GM23248 (cell line): ENCODE measurements at regions not wholly inside any gene's neighbourhood (a gene's known extent, or its start where the extent isn't known, plus 50 kb on each side); places are given as distances from the start of the nearest gene placed in this dataset.

Experiments
- EZH2 ChIP-seq: fragments of 200-600 bp; sonication (generic); IDR thresholded peaks from 2 replicates; pipeline ENCODE4 v1.6.1; 2018; ENCODE audit warnings: antibody characterized with exemption, mild to moderate bottlenecking; ENCODE audit not compliant: insufficient read depth, poor library complexity, severe bottlenecking
- EZH2phosphoT487 ChIP-seq: fragments of 200-600 bp; sonication (generic); IDR thresholded peaks from 2 replicates; pipeline ENCODE4 v1.6.1; 2018; ENCODE audit warnings: antibody characterized with exemption, moderate library complexity, mild to moderate bottlenecking, low read depth; ENCODE audit not compliant: insufficient read depth

DNA sequence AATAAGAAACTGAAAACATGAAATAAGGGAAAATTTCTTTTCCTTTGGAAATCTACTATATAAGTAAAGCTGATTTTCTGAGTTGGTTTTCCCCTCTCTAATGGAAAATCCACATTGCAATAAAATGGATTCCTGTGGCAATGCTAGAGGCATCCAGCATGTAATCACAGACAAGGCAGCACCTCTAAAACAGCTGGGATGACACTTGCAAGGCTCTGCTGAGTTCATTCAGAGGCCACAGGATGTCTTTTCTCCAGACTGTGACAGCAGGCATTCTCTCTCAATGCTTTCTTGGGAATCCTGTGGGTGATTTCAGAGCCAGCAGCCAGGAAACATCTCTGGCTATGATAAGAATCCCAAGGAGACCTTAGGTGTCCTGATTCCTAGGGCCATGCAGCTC, 201.3 kb upstream of the BLID start:
- TF ChIP-seq EZH2phosphoT487: no peak
- no peak for TF ChIP-seq EZH2
